Erythroblast (primary cell): ENCODE measurements at regions not wholly inside any gene's neighbourhood (a gene's known extent, or its start where the extent isn't known, plus 50 kb on each side); places are given as distances from the start of the nearest gene placed in this dataset.

Experiments used
- GATA1 ChIP-seq: IDR thresholded peaks from 2 replicates; pipeline ENCODE4 v1.6.1; 2011; ENCODE audit warnings: low read depth, mild to moderate bottlenecking, control low read depth, low read length, moderate library complexity
- POLR2A ChIP-seq: IDR thresholded peaks from 2 replicates; pipeline ENCODE4 v1.6.1; 2011; ENCODE audit warnings: mild to moderate bottlenecking, low read length

DNA sequence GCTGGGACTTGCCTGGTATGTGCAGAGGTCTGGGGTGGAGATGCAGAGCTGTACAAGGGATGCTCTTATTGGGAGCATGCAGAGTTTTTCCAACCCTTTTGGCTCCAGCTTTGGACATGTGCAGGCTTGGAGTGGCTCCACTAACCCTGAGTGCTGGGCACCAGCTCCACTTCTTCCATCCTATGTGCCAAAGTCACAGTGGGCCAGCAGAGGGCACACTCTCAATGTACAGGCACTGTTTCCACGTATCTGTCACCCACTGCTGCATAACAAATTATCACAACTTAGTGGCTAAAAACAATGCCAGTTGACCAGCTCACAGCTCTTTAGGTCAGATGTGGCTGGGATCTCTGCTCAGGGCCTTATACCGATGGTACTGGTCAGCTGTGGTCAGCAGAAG lies 631.8 kb downstream of the AJAP1 start:
- TF ChIP-seq POLR2A (no peak), GATA1 (no peak)
